ENCODE measurements at regions not wholly inside any gene's neighbourhood (a gene's known extent, or its start where the extent isn't known, plus 50 kb on each side); places are given as distances from the start of the nearest gene placed in this dataset.

DNA sequence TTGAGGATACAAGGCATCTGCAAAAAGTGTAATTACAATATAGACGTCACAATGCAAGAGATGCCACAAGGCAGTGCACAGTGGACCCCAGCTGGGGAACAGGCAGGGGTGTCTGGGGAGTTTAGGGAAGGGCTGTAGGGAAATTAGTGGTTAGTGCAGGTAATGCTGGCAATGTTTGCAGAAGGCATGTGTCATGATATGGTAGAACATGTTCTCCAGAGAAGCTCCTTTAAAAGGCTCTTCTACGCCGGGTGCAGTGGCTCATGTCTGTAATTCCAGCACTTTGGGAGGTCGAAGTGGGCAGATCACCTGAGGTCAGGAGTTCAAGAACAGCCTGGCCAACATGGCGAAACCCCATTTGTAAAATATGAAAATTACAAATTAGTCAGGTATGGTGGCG lies 98.0 kb downstream of the JCAD start (continued):
- TF ChIP-seq NRF1 (conservative IDR thresholded peaks at IDR 0.05; ENCODE audit: low read depth, low read length): no peak

DNA sequence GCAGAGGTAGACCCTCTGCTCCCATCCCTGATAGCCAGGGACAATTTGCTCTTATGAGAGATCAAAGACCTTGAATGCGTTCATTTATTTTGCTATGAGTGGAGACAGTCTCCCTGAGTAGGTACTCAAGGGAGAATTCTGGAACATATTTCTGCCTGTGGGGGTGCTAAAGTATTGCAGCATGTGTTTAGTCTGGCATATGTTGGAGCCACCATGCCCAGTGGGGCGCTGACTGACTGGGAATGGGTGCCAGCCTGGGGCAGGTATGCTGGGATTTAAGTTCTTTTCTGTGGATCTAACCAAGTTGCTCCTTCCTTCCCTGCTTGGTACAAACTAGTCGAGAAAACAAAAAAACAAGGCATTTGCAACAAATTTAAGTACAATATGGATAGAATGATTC lies 99.1 kb downstream of the JCAD start:
- Histone ChIP-seq H3K4me1 (ENCODE audit: control insufficient read depth, insufficient read depth, low read length) (no peaks in the 10 kb centered on the region), H4K20me1 (ENCODE audit: control insufficient read depth, insufficient read depth) (no peaks in the 10 kb centered on the region), H3K27me3 (replicated peaks in 1 of 2; ENCODE audit: control insufficient read depth in 2 of 2, insufficient read depth in 2 of 2, low read length in 1 of 2) (peaks cover 0 to 4% of the 10 kb centered on the region in 2 experiments; a peak in 2 of 4 replicates), H3K9ac (ENCODE audit: control insufficient read depth, insufficient read depth, low read length) (no peak overlapping the region), H2AFZ (ENCODE audit: control insufficient read depth, low read depth, low read length) (no peak overlapping the region), H3K9me3 (replicated peaks; ENCODE audit: control insufficient read depth, insufficient read depth, low read length) (no peaks in the 10 kb centered on the region), H3K4me3 (no peak overlapping the region), H3K4me2 (ENCODE audit: control insufficient read depth, insufficient read depth) (no peak overlapping the region), H3K36me3 (ENCODE audit: control insufficient read depth in 2 of 2, insufficient read depth in 2 of 2, low read length in 1 of 2) (no peaks in the 10 kb centered on the region), H3K79me2 (ENCODE audit: control insufficient read depth, insufficient read depth, low read length) (no peaks in the 10 kb centered on the region), H3K27ac (ENCODE audit: control insufficient read depth, insufficient read depth) (no peak overlapping the region)
- WGBS (ENCODE audit: insufficient coverage, insufficient replicate concordance, low lambda C conversion rate, missing lambda C conversion rate): 15% methylated on average over 3 of the region's 3 CpGs
- no peak for ATAC-seq
- no TSS peak for BruUV-seq (replicated peaks)
- intact Hi-C loops (cut with micrococcal nuclease; ENCODE audit: unreplicated experiment) (no loop called here), in situ Hi-C loops (cut with MboI) (no loop called here)
- ChIA-PET RAD21 (ENCODE audit: unreplicated experiment) (no interaction called here), CTCF (no interaction called here), POLR2A (no interaction called here), SMC1A (ENCODE audit: uncharacterized antibody, unreplicated experiment) (no interaction called here)
- no peak for FAIRE-seq
- DNase-seq (ENCODE audit: low read depth, low spot score): no peak
- no peak for TF ChIP-seq NR2F1 (conservative IDR thresholded peaks at IDR 0.05)
- TF ChIP-seq RELA (IDR thresholded peaks at IDR 0.05; ENCODE audit: borderline replicate concordance, partially characterized antibody): no peak
- TF ChIP-seq SREBF1 (IDR thresholded peaks at IDR 0.05; ENCODE audit: low read length): no peak
- TF ChIP-seq IKZF2 (IDR thresholded peaks at IDR 0.05): no peak
- no peak for TF ChIP-seq NFXL1 (IDR thresholded peaks at IDR 0.05; ENCODE audit: borderline replicate concordance)

DNA sequence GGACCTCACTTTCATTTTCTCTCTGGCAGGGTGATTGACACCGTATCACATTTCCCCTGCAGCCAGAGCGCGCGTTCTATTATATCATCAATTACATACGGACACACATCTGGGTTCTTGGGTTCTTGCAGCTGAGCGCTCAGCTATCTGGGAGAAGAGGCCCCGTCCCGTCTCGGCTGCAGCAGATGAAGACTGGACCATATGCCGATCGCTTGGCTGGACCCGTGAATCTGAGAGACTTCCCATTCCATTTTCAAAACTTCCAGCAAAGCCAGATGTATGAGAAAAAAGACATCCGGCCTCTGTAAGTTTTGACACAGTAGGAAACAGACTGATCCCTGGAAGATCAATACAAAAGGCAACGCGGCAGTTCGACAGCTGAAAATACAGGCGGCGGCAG lies 99.8 kb downstream of the JCAD start:
- ChIA-PET SMC1A (ENCODE audit: uncharacterized antibody, unreplicated experiment) (no interaction called here), CTCF (no interaction called here), POLR2A (no interaction called here), RAD21 (ENCODE audit: unreplicated experiment) (no interaction called here)
- intact Hi-C loops (cut with micrococcal nuclease; ENCODE audit: unreplicated experiment) (no loop called here), in situ Hi-C loops (cut with MboI) (no loop called here)
- 77% methylated on average over 18 of the region's 18 CpGs for WGBS (ENCODE audit: insufficient coverage, insufficient replicate concordance, low lambda C conversion rate, missing lambda C conversion rate)
- FAIRE-seq: no peak
- Histone ChIP-seq H3K27me3 (replicated peaks in 1 of 2; ENCODE audit: control insufficient read depth in 2 of 2, insufficient read depth in 2 of 2, low read length in 1 of 2) (peaks cover 0 to 4% of the 10 kb centered on the region in 2 experiments; a peak in 2 of 4 replicates), H3K36me3 (ENCODE audit: control insufficient read depth in 2 of 2, insufficient read depth in 2 of 2, low read length in 1 of 2) (no peaks in the 10 kb centered on the region), H3K27ac (ENCODE audit: control insufficient read depth, insufficient read depth) (no peak overlapping the region), H3K9me3 (replicated peaks; ENCODE audit: control insufficient read depth, insufficient read depth, low read length) (no peaks in the 10 kb centered on the region), H3K9ac (ENCODE audit: control insufficient read depth, insufficient read depth, low read length) (no peak overlapping the region), H3K4me2 (ENCODE audit: control insufficient read depth, insufficient read depth) (no peak overlapping the region), H3K4me3 (no peak overlapping the region), H3K4me1 (ENCODE audit: control insufficient read depth, insufficient read depth, low read length) (no peaks in the 10 kb centered on the region), H3K79me2 (ENCODE audit: control insufficient read depth, insufficient read depth, low read length) (no peaks in the 10 kb centered on the region), H2AFZ (ENCODE audit: control insufficient read depth, low read depth, low read length) (no peak overlapping the region), H4K20me1 (ENCODE audit: control insufficient read depth, insufficient read depth) (no peaks in the 10 kb centered on the region)
- DNase-seq (ENCODE audit: low read depth, low spot score): no peak
- no TSS peak for BruUV-seq (replicated peaks)
- ATAC-seq: no peak
- TF ChIP-seq, protein P1, sequence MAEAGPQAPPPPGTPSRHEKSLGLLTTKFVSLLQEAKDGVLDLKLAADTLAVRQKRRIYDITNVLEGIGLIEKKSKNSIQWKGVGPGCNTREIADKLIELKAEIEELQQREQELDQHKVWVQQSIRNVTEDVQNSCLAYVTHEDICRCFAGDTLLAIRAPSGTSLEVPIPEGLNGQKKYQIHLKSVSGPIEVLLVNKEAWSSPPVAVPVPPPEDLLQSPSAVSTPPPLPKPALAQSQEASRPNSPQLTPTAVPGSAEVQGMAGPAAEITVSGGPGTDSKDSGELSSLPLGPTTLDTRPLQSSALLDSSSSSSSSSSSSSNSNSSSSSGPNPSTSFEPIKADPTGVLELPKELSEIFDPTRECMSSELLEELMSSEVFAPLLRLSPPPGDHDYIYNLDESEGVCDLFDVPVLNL (IDR thresholded peaks at IDR 0.05; ENCODE audit: low read depth, low read length): no peak
- TF ChIP-seq RELA (IDR thresholded peaks at IDR 0.05; ENCODE audit: borderline replicate concordance, partially characterized antibody) (no peak), STAT1 (conservative IDR thresholded peaks at IDR 0.05) (no peak)
- TF ChIP-seq, protein P2, sequence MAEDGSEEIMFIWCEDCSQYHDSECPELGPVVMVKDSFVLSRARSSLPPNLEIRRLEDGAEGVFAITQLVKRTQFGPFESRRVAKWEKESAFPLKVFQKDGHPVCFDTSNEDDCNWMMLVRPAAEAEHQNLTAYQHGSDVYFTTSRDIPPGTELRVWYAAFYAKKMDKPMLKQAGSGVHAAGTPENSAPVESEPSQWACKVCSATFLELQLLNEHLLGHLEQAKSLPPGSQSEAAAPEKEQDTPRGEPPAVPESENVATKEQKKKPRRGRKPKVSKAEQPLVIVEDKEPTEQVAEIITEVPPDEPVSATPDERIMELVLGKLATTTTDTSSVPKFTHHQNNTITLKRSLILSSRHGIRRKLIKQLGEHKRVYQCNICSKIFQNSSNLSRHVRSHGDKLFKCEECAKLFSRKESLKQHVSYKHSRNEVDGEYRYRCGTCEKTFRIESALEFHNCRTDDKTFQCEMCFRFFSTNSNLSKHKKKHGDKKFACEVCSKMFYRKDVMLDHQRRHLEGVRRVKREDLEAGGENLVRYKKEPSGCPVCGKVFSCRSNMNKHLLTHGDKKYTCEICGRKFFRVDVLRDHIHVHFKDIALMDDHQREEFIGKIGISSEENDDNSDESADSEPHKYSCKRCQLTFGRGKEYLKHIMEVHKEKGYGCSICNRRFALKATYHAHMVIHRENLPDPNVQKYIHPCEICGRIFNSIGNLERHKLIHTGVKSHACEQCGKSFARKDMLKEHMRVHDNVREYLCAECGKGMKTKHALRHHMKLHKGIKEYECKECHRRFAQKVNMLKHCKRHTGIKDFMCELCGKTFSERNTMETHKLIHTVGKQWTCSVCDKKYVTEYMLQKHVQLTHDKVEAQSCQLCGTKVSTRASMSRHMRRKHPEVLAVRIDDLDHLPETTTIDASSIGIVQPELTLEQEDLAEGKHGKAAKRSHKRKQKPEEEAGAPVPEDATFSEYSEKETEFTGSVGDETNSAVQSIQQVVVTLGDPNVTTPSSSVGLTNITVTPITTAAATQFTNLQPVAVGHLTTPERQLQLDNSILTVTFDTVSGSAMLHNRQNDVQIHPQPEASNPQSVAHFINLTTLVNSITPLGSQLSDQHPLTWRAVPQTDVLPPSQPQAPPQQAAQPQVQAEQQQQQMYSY (CRISPR knock-in tag; IDR thresholded peaks at IDR 0.05): no peak
- TF ChIP-seq, protein P3, sequence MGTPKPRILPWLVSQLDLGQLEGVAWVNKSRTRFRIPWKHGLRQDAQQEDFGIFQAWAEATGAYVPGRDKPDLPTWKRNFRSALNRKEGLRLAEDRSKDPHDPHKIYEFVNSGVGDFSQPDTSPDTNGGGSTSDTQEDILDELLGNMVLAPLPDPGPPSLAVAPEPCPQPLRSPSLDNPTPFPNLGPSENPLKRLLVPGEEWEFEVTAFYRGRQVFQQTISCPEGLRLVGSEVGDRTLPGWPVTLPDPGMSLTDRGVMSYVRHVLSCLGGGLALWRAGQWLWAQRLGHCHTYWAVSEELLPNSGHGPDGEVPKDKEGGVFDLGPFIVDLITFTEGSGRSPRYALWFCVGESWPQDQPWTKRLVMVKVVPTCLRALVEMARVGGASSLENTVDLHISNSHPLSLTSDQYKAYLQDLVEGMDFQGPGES (IDR thresholded peaks at IDR 0.05): no peak
